Keratinocyte (primary cell): ENCODE measurements at regions not wholly inside any gene's neighbourhood (a gene's known extent, or its start where the extent isn't known, plus 50 kb on each side); places are given as distances from the start of the nearest gene placed in this dataset.

Source experiments
- DNase-seq: peaks from one replicate; pipeline ENCODE4 v3.0.0-alpha.2; 2011; ENCODE audit warnings: low read depth, missing footprints, low spot score
- FAIRE-seq: peaks from 2 replicates; lab custom pipeline; 2011; peaks lifted over from hg19 to GRCh38; lab: Jason Lieb, UNC
- H2AFZ ChIP-seq: 2 replicates; pipeline ENCODE4 v1.6.0; 2012; ENCODE audit warnings: low read length, control low read depth, inconsistent platforms; ENCODE audit not compliant: control insufficient read depth
- H3K27ac ChIP-seq: 2 replicates; pipeline ENCODE4 v1.5.1; 2011; ENCODE audit warnings: low read length; ENCODE audit not compliant: control insufficient read depth, insufficient read depth
- H3K27me3 ChIP-seq: 3 replicates; pipeline ENCODE4 v1.6.0; 2011; ENCODE audit warnings: low read length; ENCODE audit not compliant: control insufficient read depth, insufficient read depth; ENCODE audit errors: extremely low read depth
- H3K36me3 ChIP-seq, 2 experiments: 2 replicates in 1 of 2; 3 replicates in 1 of 2; pipeline ENCODE4 v1.5.1; 2011; ENCODE audit warnings: low read length in 2 of 2, mild to moderate bottlenecking in 1 of 2; ENCODE audit not compliant: control insufficient read depth in 2 of 2, insufficient read depth in 2 of 2; ENCODE audit errors: extremely low read depth in 1 of 2
- H3K4me1 ChIP-seq: 3 replicates; pipeline ENCODE4 v1.5.1; 2011; ENCODE audit warnings: low read length; ENCODE audit not compliant: control insufficient read depth, insufficient read depth; ENCODE audit errors: extremely low read depth
- H3K4me2 ChIP-seq: 3 replicates; pipeline ENCODE4 v1.6.0; 2011; ENCODE audit warnings: low read depth, low read length; ENCODE audit not compliant: control insufficient read depth, insufficient read depth; ENCODE audit errors: extremely low read depth
- H3K4me3 ChIP-seq, 3 experiments: fragments of 200-600 bp in 1 of 3; sonication (generic) in 1 of 3; 2 replicates in 2 of 3; 3 replicates in 1 of 3; pipeline ENCODE4 v1.5.1; 2011 to 2016; ENCODE audit warnings: low read length in 3 of 3, mild to moderate bottlenecking in 3 of 3, control low read depth in 2 of 3, inconsistent platforms in 1 of 3, low read depth in 1 of 3, mixed read lengths in 1 of 3, mixed run types in 1 of 3, moderate library complexity in 1 of 3; ENCODE audit not compliant: control insufficient read depth in 2 of 3, insufficient read depth in 2 of 3; ENCODE audit errors: extremely low read depth in 1 of 3
- H3K79me2 ChIP-seq: 2 replicates; pipeline ENCODE4 v1.6.0; 2012; ENCODE audit warnings: low read length; ENCODE audit not compliant: control insufficient read depth, insufficient read depth
- H3K9ac ChIP-seq: 3 replicates; pipeline ENCODE4 v1.6.0; 2011; ENCODE audit warnings: low read length; ENCODE audit not compliant: control insufficient read depth, insufficient read depth; ENCODE audit errors: extremely low read depth
- H3K9me1 ChIP-seq: 3 replicates; pipeline ENCODE4 v1.6.0; 2011; ENCODE audit warnings: low read length; ENCODE audit not compliant: control insufficient read depth, insufficient read depth; ENCODE audit errors: extremely low read depth
- H3K9me3 ChIP-seq: 2 replicates; pipeline ENCODE4 v1.5.1; 2012; ENCODE audit warnings: low read depth, low read length; ENCODE audit not compliant: control insufficient read depth
- H4K20me1 ChIP-seq: 3 replicates; pipeline ENCODE4 v1.6.0; 2011; ENCODE audit warnings: low read length; ENCODE audit not compliant: control insufficient read depth, insufficient read depth; ENCODE audit errors: extremely low read depth
- CTCF ChIP-seq, 3 experiments: IDR thresholded peaks in 1 of 3; conservative IDR thresholded peaks in 1 of 3; optimal IDR thresholded peaks in 1 of 3; 2 replicates in 2 of 3; 3 replicates in 1 of 3; pipeline versions ENCODE3 to v1.5.1; 2011; ENCODE audit warnings: low read length in 3 of 3, mild to moderate bottlenecking in 3 of 3, moderate library complexity in 2 of 3, control low read depth in 1 of 3, inconsistent platforms in 1 of 3; ENCODE audit not compliant: insufficient read depth in 2 of 3; ENCODE audit errors: extremely low read depth in 1 of 3
- EZH2 ChIP-seq: IDR thresholded peaks from one replicate; pipeline ENCODE4 v1.6.1; 2012; ENCODE audit warnings: inconsistent platforms, mild to moderate bottlenecking, low read length, moderate library complexity
- dilution Hi-C: fragments of 300-500 bp; cut with MboI; formaldehyde crosslinking; loops from one replicate; pipeline ENCODE4 v1.7.0; 2020; ENCODE audit warnings: low sequenced_read_pairs; ENCODE audit not compliant: extremely low pct_ligation_motif_present

- no peaks in the 10 kb centered on the region for H4K20me1 ChIP-seq
- no peak overlapping the region for H3K4me3 ChIP-seq
- TF ChIP-seq CTCF (optimal IDR thresholded peaks at IDR 0.05 in 1 of 3, IDR thresholded peaks at IDR 0.05 in 1 of 3, conservative IDR thresholded peaks at IDR 0.05 in 1 of 3; ENCODE audit: extremely low read depth in 1 of 3, insufficient read depth in 2 of 3, low read length in 3 of 3) (no peak), EZH2 (no peak)
- no peaks in the 10 kb centered on the region for H3K4me1 ChIP-seq
- H3K4me2 ChIP-seq: no peak overlapping the region
- H3K79me2 ChIP-seq: no peaks in the 10 kb centered on the region
- FAIRE-seq (no peak), DNase-seq (no peak)
- dilution Hi-C loops: no loop called here
- no peak overlapping the region for H3K27ac ChIP-seq
- H2AFZ ChIP-seq: no peak overlapping the region
- no peaks in the 10 kb centered on the region for H3K9me3 ChIP-seq
- no peak overlapping the region for H3K9ac ChIP-seq
- H3K9me1 ChIP-seq: no peaks in the 10 kb centered on the region
- H3K36me3 ChIP-seq: no peaks in the 10 kb centered on the region
- H3K27me3 ChIP-seq: no peaks in the 10 kb centered on the region
These were observed 284.0 kb upstream of the MC4R start for GRCh38 chr18:60656553-60656952.

GRCh38 chr18:60662491-60662890 lies 289.9 kb upstream of the MC4R start:
- Histone ChIP-seq H3K79me2 (no peaks in the 10 kb centered on the region), H3K27me3 (no peaks in the 10 kb centered on the region), H3K4me3 (no peak overlapping the region), H3K9me3 (peaks cover 2% of the 10 kb centered on the region), H2AFZ (no peak overlapping the region), H3K36me3 (no peaks in the 10 kb centered on the region), H3K4me2 (no peak overlapping the region), H4K20me1 (no peaks in the 10 kb centered on the region), H3K4me1 (peaks cover 2% of the 10 kb centered on the region), H3K9ac (no peak overlapping the region), H3K27ac (no peak overlapping the region), H3K9me1 (no peaks in the 10 kb centered on the region)
- TF ChIP-seq CTCF (optimal IDR thresholded peaks at IDR 0.05 in 1 of 3, IDR thresholded peaks at IDR 0.05 in 1 of 3, conservative IDR thresholded peaks at IDR 0.05 in 1 of 3; ENCODE audit: extremely low read depth in 1 of 3, insufficient read depth in 2 of 3, low read length in 3 of 3) (no peak), EZH2 (no peak)
- dilution Hi-C loops: no loop called here
- FAIRE-seq (no peak), DNase-seq (no peak)
